Ectodermal cell (in vitro differentiated cells): ENCODE measurements at regions not wholly inside any gene's neighbourhood (a gene's known extent, or its start where the extent isn't known, plus 50 kb on each side); places are given as distances from the start of the nearest gene placed in this dataset.
"Not testable (repeated sequence)": the region's sequence is repeated elsewhere in the genome, so short reads cannot be mapped to it uniquely, and the experiment has no call there.

ENCODE experiments used
- H3K27ac ChIP-seq: 2 replicates; pipeline ENCODE4 v1.7.0; 2013; ENCODE audit warnings: mild to moderate bottlenecking, low read depth, low read length; ENCODE audit not compliant: insufficient read depth, poor library complexity, severe bottlenecking
- H3K27me3 ChIP-seq: 2 replicates; pipeline ENCODE4 v1.7.0; 2013; ENCODE audit warnings: mild to moderate bottlenecking, low read length; ENCODE audit not compliant: insufficient read depth, control insufficient read depth, poor library complexity, severe bottlenecking
- H3K36me3 ChIP-seq: one replicate; pipeline ENCODE4 v1.7.0; 2013; ENCODE audit warnings: low read length; ENCODE audit not compliant: control insufficient read depth, insufficient read depth
- H3K4me1 ChIP-seq: one replicate; pipeline ENCODE4 v1.7.0; 2013; ENCODE audit warnings: low read length; ENCODE audit not compliant: control insufficient read depth, insufficient read depth
- H3K4me3 ChIP-seq: 2 replicates; pipeline ENCODE4 v1.7.0; 2013; ENCODE audit warnings: low read depth, low read length, control low read depth; ENCODE audit not compliant: insufficient read depth
- H3K9me3 ChIP-seq: 2 replicates; pipeline ENCODE4 v1.7.0; 2013; ENCODE audit warnings: mild to moderate bottlenecking, low read length, moderate library complexity; ENCODE audit not compliant: control insufficient read depth
- WGBS, 2 experiments: methylation state at CpG; one replicate each; pipeline ENCODE4 v1.1.7; 2013; ENCODE audit warnings: missing lambda C conversion rate in 2 of 2; 5-methylcytosine and 5-hydroxymethylcytosine counted together

DNA sequence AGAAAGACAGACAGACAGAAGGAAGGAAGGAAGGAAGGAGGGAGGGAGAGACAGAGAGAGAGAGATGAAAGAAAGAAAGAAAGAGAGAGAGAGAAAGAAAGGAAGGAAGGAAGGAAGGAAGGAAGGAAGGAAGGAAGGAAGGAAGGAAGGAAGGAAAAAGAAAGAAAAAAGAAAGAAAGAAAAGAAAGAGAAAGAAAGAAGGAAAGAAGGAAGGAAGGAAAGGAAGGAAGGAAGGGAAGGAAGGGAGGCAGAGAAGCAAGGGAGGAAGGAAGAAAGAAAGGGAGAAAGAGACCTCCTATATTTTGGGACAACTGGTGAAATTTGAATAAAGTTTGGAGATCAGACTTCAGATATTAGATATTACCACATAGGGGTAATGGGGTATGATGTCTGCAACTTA is 226.9 kb downstream of the DEPDC1B start:
- not testable (repeated sequence) for H3K4me1 ChIP-seq, H3K4me3 ChIP-seq, H3K36me3 ChIP-seq, H3K27ac ChIP-seq, H3K9me3 ChIP-seq, H3K27me3 ChIP-seq

DNA sequence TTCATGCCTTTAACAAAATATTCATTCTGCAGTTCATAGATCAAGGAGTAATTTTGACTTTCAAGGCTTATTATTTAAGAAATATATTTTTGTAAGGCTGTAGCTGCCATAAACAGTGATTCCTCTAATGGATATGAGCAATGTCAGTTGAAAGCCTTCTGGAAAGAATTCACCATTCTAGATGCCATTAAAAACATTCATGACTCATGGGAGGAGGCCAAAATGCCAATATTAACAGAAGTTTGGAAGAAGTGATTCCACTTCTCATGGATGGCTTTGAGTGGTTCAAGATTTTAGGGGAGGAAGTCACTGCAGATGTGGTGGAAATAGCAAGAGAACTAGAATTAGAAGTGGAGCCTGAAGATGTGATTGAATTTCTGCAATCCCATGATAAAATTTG is 229.1 kb downstream of the DEPDC1B start:
- no peak overlapping the region for H3K4me3 ChIP-seq
- H3K36me3 ChIP-seq, result no peaks in the 10 kb centered on the region
- no peaks in the 10 kb centered on the region for H3K4me1 ChIP-seq
- H3K27me3 ChIP-seq, result no peaks in the 10 kb centered on the region
- no peak overlapping the region for H3K27ac ChIP-seq
- peaks cover 3% of the 10 kb centered on the region for H3K9me3 ChIP-seq

GRCh38 chr5:60469286-60469685 is 230.7 kb downstream of the DEPDC1B start:
- H3K4me1 ChIP-seq, result no peaks in the 10 kb centered on the region
- no peaks in the 10 kb centered on the region for H3K27me3 ChIP-seq
- H3K36me3 ChIP-seq, result no peaks in the 10 kb centered on the region
- H3K27ac ChIP-seq, result no peak overlapping the region
- WGBS, 2 experiments, result 91 to 93% methylated on average over 1 of the region's 1 CpG
- peaks cover 3% of the 10 kb centered on the region for H3K9me3 ChIP-seq
- no peak overlapping the region for H3K4me3 ChIP-seq

- Histone ChIP-seq H3K36me3 (no peaks in the 10 kb centered on the region), H3K27ac (no peak overlapping the region)
- WGBS, 2 experiments, result 85 to 89% methylated on average over 5 of the region's 5 CpGs
These were observed 236.6 kb downstream of the DEPDC1B start for GRCh38 chr5:60463179-60463868.

GRCh38 chr5:60458666-60459065 is 241.3 kb downstream of the DEPDC1B start:
- WGBS, 2 experiments, result 92 to 93% methylated on average over 6 to 7 of the region's 7 CpGs
- H3K27ac ChIP-seq, result no peak overlapping the region
- no peaks in the 10 kb centered on the region for H3K36me3 ChIP-seq
- H3K9me3 ChIP-seq, result no peaks in the 10 kb centered on the region
- H3K27me3 ChIP-seq, result no peaks in the 10 kb centered on the region
- H3K4me3 ChIP-seq, result no peak overlapping the region
- H3K4me1 ChIP-seq, result no peaks in the 10 kb centered on the region

More at GRCh38 chr5:60463179-60463868, 236.6 kb downstream of the DEPDC1B start:
- Histone ChIP-seq H3K9me3 (no peaks in the 10 kb centered on the region), H3K4me1 (no peaks in the 10 kb centered on the region), H3K27me3 (no peaks in the 10 kb centered on the region), H3K4me3 (no peak overlapping the region)

- no peaks in the 10 kb centered on the region for H3K9me3 ChIP-seq
- H3K4me3 ChIP-seq, result no peak overlapping the region
- no peaks in the 10 kb centered on the region for H3K27me3 ChIP-seq
These were observed 242.7 kb downstream of the DEPDC1B start for GRCh38 chr5:60457233-60457632.

DNA sequence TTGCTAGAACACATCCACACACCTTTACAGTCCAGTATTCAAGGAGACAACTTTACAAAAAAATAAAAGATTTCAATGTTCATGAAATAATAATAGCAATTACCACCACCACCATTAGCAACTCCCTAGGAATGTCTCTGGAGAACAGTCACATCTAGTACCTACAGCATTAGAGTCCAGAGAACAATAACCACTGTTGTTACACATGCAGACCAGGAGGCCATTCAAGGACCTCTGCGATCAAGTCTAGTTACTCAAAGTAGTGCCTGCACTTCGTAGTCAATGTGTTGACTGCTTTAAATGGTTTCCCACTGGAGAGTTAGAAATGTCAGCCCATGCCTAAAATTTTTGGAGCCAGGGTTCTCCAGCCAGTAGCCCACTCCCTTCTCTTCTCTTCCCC is 244.4 kb downstream of the DEPDC1B start:
- 91 to 95% methylated on average over 2 of the region's 2 CpGs for WGBS, 2 experiments
- H3K4me1 ChIP-seq, result no peaks in the 10 kb centered on the region

More at GRCh38 chr5:60457233-60457632, 242.7 kb downstream of the DEPDC1B start:
- H3K4me1 ChIP-seq, result no peaks in the 10 kb centered on the region
- H3K36me3 ChIP-seq, result no peaks in the 10 kb centered on the region
- no peak overlapping the region for H3K27ac ChIP-seq

GRCh38 chr5:60454277-60454676 is 245.7 kb downstream of the DEPDC1B start:
- not testable (repeated sequence) for H3K36me3 ChIP-seq, H3K4me3 ChIP-seq, H3K9me3 ChIP-seq, H3K4me1 ChIP-seq, H3K27me3 ChIP-seq, H3K27ac ChIP-seq
- WGBS, 2 experiments, result 96 to 99% methylated on average over 4 of the region's 4 CpGs

More for the DNA sequence above, 244.4 kb downstream of the DEPDC1B start:
- Histone ChIP-seq H3K4me3 (no peak overlapping the region), H3K27me3 (no peaks in the 10 kb centered on the region), H3K36me3 (no peaks in the 10 kb centered on the region), H3K27ac (no peak overlapping the region), H3K9me3 (no peaks in the 10 kb centered on the region)

GRCh38 chr5:60453186-60453976 is 246.6 kb downstream of the DEPDC1B start:
- Histone ChIP-seq H3K27ac (no peak overlapping the region), H3K4me3 (no peak overlapping the region), H3K4me1 (no peaks in the 10 kb centered on the region), H3K9me3 (no peaks in the 10 kb centered on the region), H3K27me3 (no peaks in the 10 kb centered on the region), H3K36me3 (no peaks in the 10 kb centered on the region)
- WGBS, 2 experiments, result 94 to 100% methylated on average over 3 of the region's 4 CpGs

GRCh38 chr5:60448600-60448999 is 251.4 kb downstream of the DEPDC1B start:
- H3K9me3 ChIP-seq, result no peaks in the 10 kb centered on the region
- no peaks in the 10 kb centered on the region for H3K27me3 ChIP-seq
- H3K4me3 ChIP-seq, result no peak overlapping the region
- H3K4me1 ChIP-seq, result no peaks in the 10 kb centered on the region
- H3K36me3 ChIP-seq, result no peaks in the 10 kb centered on the region
- 93 to 96% methylated on average over 1 to 2 of the region's 2 CpGs for WGBS, 2 experiments
- no peak overlapping the region for H3K27ac ChIP-seq
